Nephron (organoid): ENCODE measurements at regions not wholly inside any gene's neighbourhood (a gene's known extent, or its start where the extent isn't known, plus 50 kb on each side); places are given as distances from the start of the nearest gene placed in this dataset.

Experiments
- H3K27ac Mint-ChIP-seq, 3 experiments: 2 replicates each; pipeline ENCODE4 v1.8.0; 2020; ENCODE audit warnings: mixed read lengths in 3 of 3, mild to moderate bottlenecking in 2 of 3, moderate library complexity in 1 of 3
- H3K27me3 Mint-ChIP-seq: 2 replicates; pipeline ENCODE4 v1.8.0; 2021; ENCODE audit warnings: low read depth, mild to moderate bottlenecking, moderate library complexity, mixed read lengths
- H3K36me3 Mint-ChIP-seq: 2 replicates; pipeline ENCODE4 v1.8.0; 2020; ENCODE audit warnings: low read depth, mixed read lengths
- H3K4me1 Mint-ChIP-seq: 2 replicates; pipeline ENCODE4 v1.8.0; 2020; ENCODE audit warnings: mixed read lengths
- H3K4me3 Mint-ChIP-seq, 3 experiments: 2 replicates each; pipeline ENCODE4 v1.8.0; 2020; ENCODE audit warnings: mild to moderate bottlenecking in 3 of 3, mixed read lengths in 3 of 3, moderate library complexity in 2 of 3
- H3K9me3 Mint-ChIP-seq: 2 replicates; pipeline ENCODE4 v1.8.0; 2020; ENCODE audit warnings: mixed read lengths
- CTCF ChIP-seq, 3 experiments: fragments of 200-600 bp; sonication (generic); IDR thresholded peaks; one replicate each; pipeline ENCODE4 v1.5.0; 2021; ENCODE audit warnings: antibody characterized with exemption in 3 of 3; ENCODE audit not compliant: unreplicated experiment in 3 of 3

DNA sequence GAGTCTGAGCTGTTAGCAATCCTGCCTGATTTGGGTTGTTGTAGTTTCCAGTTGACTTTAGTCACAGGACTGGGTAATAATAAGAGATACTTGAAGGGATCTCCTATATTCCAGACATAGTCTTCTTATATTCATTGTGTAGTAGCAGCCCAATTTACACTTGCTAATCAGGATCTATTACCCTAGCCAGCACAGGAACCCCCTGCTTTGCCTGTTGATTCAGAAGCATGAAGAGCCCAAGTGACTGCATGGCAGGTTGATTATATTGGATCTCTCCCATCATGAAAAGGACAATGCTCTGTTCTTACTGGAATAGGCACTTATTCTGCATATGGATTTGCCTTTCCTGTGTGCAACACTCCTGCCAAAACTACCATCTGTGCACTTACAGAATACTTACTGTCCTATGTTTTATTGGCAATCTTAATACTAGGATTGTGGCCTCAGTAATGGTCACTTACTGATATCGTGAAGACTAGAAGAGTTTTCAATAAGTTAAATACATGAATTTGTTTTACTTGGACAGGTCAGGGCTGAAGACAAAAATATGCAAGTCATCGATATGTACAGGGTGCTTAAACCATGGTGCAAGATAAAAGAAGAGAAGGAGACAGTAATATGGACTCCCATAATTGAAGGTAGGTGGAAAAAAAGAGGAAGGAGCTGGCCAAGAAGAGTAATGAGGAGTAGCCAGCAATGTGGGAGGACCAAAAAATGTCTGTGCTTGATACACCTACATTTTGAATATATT lies 304.1 kb downstream of the MCTP2 start:
- no peaks in the 10 kb centered on the region for H3K9me3 Mint-ChIP-seq
- no peak overlapping the region for H3K27ac Mint-ChIP-seq
- TF ChIP-seq CTCF (IDR thresholded peaks at IDR 0.05; ENCODE audit: unreplicated experiment in 3 of 3), result no peak
- H3K27me3 Mint-ChIP-seq, result no peaks in the 10 kb centered on the region
- no peaks in the 10 kb centered on the region for H3K36me3 Mint-ChIP-seq
- H3K4me3 Mint-ChIP-seq, result no peak overlapping the region
- H3K4me1 Mint-ChIP-seq, result peaks cover 22% of the 10 kb centered on the region

- Mint-ChIP-seq H3K9me3 (no peaks in the 10 kb centered on the region), H3K4me3 (no peak overlapping the region), H3K4me1 (peaks cover 12% of the 10 kb centered on the region), H3K27ac (no peak overlapping the region), H3K36me3 (no peaks in the 10 kb centered on the region), H3K27me3 (no peaks in the 10 kb centered on the region)
- TF ChIP-seq CTCF (IDR thresholded peaks at IDR 0.05; ENCODE audit: unreplicated experiment in 3 of 3), result no peak
Measured at GRCh38 chr15:94536549-94536948, 305.2 kb downstream of the MCTP2 start.

GRCh38 chr15:94538280-94538679 lies 306.9 kb downstream of the MCTP2 start:
- H3K36me3 Mint-ChIP-seq, result no peaks in the 10 kb centered on the region
- no peak for TF ChIP-seq CTCF (IDR thresholded peaks at IDR 0.05; ENCODE audit: unreplicated experiment in 3 of 3)
- no peaks in the 10 kb centered on the region for H3K27me3 Mint-ChIP-seq
- H3K9me3 Mint-ChIP-seq, result no peaks in the 10 kb centered on the region
- no peak overlapping the region for H3K4me3 Mint-ChIP-seq
- H3K4me1 Mint-ChIP-seq, result no peaks in the 10 kb centered on the region
- H3K27ac Mint-ChIP-seq, result no peak overlapping the region

DNA sequence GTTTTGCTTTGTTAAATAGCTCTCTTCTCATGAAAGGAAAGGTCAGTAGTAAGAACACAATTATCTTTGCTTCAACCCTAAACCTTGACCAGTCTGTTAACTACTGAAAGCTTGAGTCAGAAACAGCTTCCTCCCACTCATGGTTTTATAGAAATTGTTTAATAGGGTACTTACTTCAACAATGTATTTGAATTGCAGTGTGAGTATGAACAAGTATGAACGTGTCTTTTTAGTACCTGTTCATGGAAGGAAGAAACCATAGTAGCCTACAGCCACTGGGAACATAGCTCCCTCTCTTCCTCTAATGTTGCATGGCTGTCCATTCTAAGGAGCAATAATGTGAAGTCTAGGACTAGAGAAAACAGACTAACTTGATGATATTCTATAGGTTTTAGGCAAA lies 311.0 kb downstream of the MCTP2 start:
- no peaks in the 10 kb centered on the region for H3K4me1 Mint-ChIP-seq
- no peaks in the 10 kb centered on the region for H3K36me3 Mint-ChIP-seq
- H3K9me3 Mint-ChIP-seq, result no peaks in the 10 kb centered on the region
- H3K27ac Mint-ChIP-seq, result no peak overlapping the region
- no peak for TF ChIP-seq CTCF (IDR thresholded peaks at IDR 0.05; ENCODE audit: unreplicated experiment in 3 of 3)
- H3K27me3 Mint-ChIP-seq, result no peaks in the 10 kb centered on the region
- H3K4me3 Mint-ChIP-seq, result no peak overlapping the region

DNA sequence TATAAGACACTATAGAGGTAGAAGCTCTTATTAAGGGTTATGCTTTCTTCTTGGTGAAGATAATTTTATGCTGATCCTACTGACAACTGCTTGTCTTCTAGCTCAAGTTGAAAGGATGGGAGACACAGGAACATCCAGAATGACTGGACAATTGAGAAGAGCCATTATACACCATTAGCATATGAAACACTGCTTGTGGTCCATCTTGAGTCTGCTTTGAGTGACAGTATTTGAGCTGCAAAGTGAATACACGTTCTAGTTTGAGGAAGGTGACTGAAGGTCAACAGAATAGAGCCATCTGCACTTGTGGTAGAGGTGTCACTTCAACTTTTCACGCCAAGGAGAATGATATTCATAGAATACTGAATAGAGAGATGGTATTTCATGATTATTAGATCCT lies 315.4 kb downstream of the MCTP2 start:
- no peaks in the 10 kb centered on the region for H3K9me3 Mint-ChIP-seq
- H3K27me3 Mint-ChIP-seq, result no peaks in the 10 kb centered on the region
- no peak overlapping the region for H3K4me3 Mint-ChIP-seq
- TF ChIP-seq CTCF (IDR thresholded peaks at IDR 0.05; ENCODE audit: unreplicated experiment in 3 of 3), result no peak
- H3K4me1 Mint-ChIP-seq, result no peaks in the 10 kb centered on the region
- H3K27ac Mint-ChIP-seq, result no peak overlapping the region
- H3K36me3 Mint-ChIP-seq, result no peaks in the 10 kb centered on the region

- H3K36me3 Mint-ChIP-seq, result no peaks in the 10 kb centered on the region
- no peak overlapping the region for H3K4me3 Mint-ChIP-seq
- no peaks in the 10 kb centered on the region for H3K27me3 Mint-ChIP-seq
- H3K9me3 Mint-ChIP-seq, result no peaks in the 10 kb centered on the region
- no peaks in the 10 kb centered on the region for H3K4me1 Mint-ChIP-seq
- no peak for TF ChIP-seq CTCF (IDR thresholded peaks at IDR 0.05; ENCODE audit: unreplicated experiment in 3 of 3)
- no peak overlapping the region for H3K27ac Mint-ChIP-seq
Measured at GRCh38 chr15:94547711-94548110, 316.4 kb downstream of the MCTP2 start.
